GM12873 (cell line): ENCODE measurements at regions not wholly inside any gene's neighbourhood (a gene's known extent, or its start where the extent isn't known, plus 50 kb on each side); places are given as distances from the start of the nearest gene placed in this dataset.

ENCODE experiments used
- TF ChIP-seq, protein P1 (sequence below): IDR thresholded peaks from 2 replicates; pipeline ENCODE4 v1.5.1; 2012; ENCODE audit warnings: low read depth, mild to moderate bottlenecking, moderate library complexity, low read length, control low read depth; ENCODE audit not compliant: insufficient read depth; ENCODE audit errors: missing control alignments

DNA sequence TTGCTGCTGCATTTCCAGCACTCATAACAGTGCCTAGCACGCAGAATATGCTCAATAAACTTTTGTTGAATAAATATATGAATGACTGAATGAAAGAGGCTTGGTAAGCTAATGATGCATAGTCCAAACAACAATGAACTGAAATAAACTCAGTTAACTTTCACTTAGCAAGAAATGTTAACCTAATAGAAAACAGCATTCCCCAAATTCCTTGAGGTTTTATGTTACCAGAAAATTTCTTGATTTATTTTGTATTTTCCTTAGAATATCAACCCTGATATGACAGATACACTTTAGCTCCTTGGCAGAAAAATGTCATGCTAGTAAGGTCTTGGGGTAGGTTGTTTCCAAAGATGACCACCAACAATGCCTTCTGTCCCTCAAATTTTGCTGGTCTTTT lies 217.4 kb downstream of the KCNE4 start:
- TF ChIP-seq, protein P1, sequence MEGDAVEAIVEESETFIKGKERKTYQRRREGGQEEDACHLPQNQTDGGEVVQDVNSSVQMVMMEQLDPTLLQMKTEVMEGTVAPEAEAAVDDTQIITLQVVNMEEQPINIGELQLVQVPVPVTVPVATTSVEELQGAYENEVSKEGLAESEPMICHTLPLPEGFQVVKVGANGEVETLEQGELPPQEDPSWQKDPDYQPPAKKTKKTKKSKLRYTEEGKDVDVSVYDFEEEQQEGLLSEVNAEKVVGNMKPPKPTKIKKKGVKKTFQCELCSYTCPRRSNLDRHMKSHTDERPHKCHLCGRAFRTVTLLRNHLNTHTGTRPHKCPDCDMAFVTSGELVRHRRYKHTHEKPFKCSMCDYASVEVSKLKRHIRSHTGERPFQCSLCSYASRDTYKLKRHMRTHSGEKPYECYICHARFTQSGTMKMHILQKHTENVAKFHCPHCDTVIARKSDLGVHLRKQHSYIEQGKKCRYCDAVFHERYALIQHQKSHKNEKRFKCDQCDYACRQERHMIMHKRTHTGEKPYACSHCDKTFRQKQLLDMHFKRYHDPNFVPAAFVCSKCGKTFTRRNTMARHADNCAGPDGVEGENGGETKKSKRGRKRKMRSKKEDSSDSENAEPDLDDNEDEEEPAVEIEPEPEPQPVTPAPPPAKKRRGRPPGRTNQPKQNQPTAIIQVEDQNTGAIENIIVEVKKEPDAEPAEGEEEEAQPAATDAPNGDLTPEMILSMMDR = no peak

DNA sequence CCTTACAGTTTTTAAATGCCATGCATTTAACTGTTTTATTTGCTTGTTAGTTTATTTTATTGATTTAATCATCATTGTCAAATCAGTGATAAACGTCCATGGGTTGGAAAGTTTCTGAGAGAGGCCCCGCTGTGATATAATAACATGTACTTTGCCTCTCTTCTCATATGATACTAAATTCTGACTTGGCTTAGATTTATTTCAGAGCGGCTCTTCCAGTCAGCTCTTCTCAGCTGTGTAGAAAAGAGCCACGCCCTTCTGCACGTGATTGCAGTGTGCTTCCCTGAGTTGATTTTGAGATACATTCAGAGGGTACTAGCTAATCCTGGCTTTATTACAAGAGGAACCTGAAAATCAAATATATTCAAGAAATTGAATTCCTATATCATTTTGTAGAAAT lies 218.6 kb downstream of the KCNE4 start:
- TF ChIP-seq, protein P1 = no peak

DNA sequence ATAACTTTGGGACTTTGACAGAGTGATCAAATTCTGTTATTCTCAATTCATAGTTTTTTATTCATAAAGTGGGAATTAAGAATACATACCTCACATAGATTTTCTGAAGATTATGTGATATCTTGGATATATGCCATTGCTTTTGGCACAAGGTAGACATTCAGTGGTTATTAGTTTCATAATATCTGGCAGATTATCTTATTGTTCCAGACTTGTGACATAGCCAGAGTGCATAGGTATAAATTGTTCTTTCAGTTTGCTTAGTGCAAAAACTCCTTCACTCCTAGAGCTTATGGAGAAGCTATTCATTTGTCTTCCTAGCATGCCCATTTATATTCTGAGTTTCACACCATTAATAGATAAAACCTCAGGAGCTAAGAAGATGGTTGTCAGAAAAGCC lies 222.0 kb downstream of the KCNE4 start:
- TF ChIP-seq, protein P1 = no peak

DNA sequence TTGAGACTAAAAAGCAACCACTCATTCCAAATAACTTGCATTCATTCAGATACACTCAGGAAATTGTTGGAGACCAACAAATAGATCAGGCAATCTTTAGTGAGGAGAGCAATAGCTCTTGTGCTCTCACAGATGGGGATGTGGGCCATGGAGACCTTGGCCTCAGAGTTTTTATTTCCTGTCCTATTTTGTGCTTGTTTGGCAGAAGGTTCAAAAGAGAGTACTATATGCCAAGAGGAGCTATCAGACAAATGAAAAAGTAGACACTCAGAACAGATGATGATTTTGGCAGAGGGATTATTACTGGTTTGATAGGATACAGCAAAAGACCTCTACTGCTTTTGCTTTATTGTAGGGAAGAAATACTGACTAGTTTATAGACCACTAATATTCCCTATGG lies 230.2 kb downstream of the KCNE4 start:
- TF ChIP-seq, protein P1 = no peak

DNA sequence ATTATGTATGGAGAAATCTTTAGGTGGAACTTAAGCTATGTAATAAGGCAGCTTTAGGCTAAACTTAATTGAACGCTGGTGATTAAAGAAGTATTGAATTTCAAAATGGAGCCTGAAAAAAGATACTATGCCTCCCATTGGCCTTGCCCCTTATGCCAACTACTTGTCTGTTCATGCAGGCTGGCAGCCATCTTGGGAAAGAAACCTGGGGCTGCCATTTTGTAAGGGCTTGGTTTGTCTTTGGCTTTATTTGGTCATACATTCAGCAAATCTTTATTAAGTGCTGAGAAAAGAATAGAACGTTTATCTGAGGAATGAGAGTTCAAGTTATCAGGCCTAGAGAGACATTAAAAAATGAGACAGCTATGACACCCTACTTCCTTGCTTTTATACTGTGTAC lies 231.3 kb downstream of the KCNE4 start:
- TF ChIP-seq, protein P1 = no peak

DNA sequence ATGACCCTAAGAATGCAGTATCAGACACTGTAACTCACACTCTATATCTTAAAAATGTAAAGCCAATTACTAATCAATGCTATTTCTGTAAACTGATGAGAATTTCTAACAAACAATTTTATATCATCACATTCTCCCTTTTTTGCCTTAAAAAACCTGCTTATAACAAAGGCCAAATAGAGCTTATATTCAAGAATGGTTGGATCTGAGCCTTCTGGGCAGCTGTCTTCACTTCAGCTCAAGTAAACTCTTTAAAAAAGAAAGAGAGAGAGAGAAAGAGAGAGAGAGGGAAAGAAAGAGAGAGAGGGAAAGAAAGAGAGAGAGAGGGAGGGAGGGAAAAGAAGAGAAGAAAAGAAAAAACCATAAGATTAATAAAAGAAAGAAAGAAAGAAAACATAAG lies 231.8 kb downstream of the KCNE4 start:
- TF ChIP-seq, protein P1 = no peak

DNA sequence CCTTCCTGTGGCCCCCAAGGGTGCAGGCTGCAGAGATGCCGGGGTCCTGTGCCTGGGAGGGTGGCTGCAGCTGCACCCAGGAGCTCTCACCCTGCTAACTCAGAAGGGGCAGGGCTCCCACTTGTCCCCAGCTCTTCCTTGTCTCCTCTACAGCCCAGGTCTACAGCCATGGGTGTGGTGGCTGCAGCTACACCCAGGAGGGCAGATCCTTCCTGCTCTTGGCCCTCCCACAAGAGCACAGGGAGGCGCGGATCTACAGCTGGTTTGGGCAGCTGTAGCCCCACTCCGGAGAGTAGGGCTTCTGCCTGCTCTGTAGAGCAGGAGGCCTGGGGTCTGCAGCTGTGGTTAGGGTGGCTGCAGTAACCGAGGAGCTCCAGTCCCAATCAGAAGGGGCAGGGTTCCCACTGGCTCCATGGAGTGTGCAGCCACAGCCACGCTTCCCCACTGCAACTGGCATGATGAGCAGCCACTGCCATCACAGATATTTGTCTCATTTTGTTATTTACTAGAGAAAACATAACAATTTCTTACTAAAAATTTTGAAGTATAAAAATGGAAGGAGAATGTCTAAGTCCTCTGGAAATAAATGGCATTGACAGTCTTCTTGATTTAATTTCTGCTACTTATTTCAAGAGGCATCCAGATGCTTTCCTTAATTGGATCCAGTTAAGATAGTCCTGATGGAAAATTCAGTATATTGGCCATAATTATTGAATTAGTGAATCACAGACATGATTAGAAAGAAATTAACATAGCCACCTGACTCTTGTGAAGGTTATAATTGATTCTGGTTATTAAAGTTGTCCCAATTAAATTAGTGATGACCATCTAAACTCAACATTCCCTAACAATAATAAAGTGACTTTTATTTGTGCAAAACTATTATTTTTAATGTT lies 233.6 kb downstream of the KCNE4 start:
- TF ChIP-seq, protein P1 = no peak
